HepG2 (cell line): ENCODE measurements at regions not wholly inside any gene's neighbourhood (a gene's known extent, or its start where the extent isn't known, plus 50 kb on each side); places are given as distances from the start of the nearest gene placed in this dataset.

Experiments
- ATAC-seq: fragments of 200-7000 bp; cut with Tn5 transposase; 3 replicates; pipeline ENCODE4 v1.9.1; 2020; ENCODE audit warnings: mild to moderate bottlenecking, moderate library complexity
- BruUV-seq: library from RNA; stranded (reverse); fragments of 400-500 nt; replicated peaks from 2 replicates; lab custom pipeline; 2021; lab: Mats Ljungman, UMichigan
- CTCF ChIA-PET: fragments of 300-600 bp; formaldehyde crosslinking; extraction: SDS; loops from one replicate; lab custom pipeline; 2021; ENCODE audit warnings: low total read pairs, inconsistent platforms, low intra/inter-chr PET ratio; lab: Yijun Ruan, JAX
- POLR2A ChIA-PET: fragments of 350-600 bp; sonication (Branson Sonifier 250); formaldehyde crosslinking; loops from one replicate; lab custom pipeline; 2020; ENCODE audit warnings: antibody characterized with exemption, inconsistent platforms; lab: Yijun Ruan, JAX
- DNase-seq: peaks from one replicate; pipeline ENCODE4 v3.0.0-alpha.2; 2015; ENCODE audit warnings: low spot score
- FAIRE-seq: peaks from 3 replicates; lab custom pipeline; 2011; peaks lifted over from hg19 to GRCh38; lab: Jason Lieb, UNC
- H2AFZ ChIP-seq: one replicate; pipeline ENCODE4 v1.6.1; 2011; ENCODE audit warnings: low read length, inconsistent platforms
- H3K27ac ChIP-seq: fragments of 300-600 bp; 3 replicates; pipeline ENCODE4 v1.8.0; 2011; ENCODE audit warnings: mixed run types, mild to moderate bottlenecking, mixed read lengths, low read length, inconsistent platforms; ENCODE audit not compliant: insufficient read depth; ENCODE audit errors: extremely low read length
- H3K27me3 ChIP-seq, 2 experiments: fragments of 200-600 bp in 1 of 2; 2 replicates in 1 of 2; 3 replicates in 1 of 2; pipeline versions ENCODE4 v1.6.0 to v1.8.0; 2011; ENCODE audit warnings: low read length in 2 of 2, mild to moderate bottlenecking in 2 of 2, moderate library complexity in 2 of 2, inconsistent platforms in 1 of 2; ENCODE audit not compliant: insufficient read depth in 2 of 2, control insufficient read depth in 1 of 2
- H3K36me3 ChIP-seq, 2 experiments: fragments of 200-600 bp in 1 of 2; replicated peaks in 1 of 2; 2 replicates in 1 of 2; 3 replicates in 1 of 2; pipeline versions ENCODE4 v1.5.1 to v1.8.0; 2011; ENCODE audit warnings: low read length in 2 of 2, inconsistent platforms in 1 of 2; ENCODE audit not compliant: insufficient read depth in 2 of 2, control insufficient read depth in 1 of 2
- H3K4me1 ChIP-seq: 2 replicates; pipeline ENCODE4 v1.5.1; 2012; ENCODE audit warnings: low read length, inconsistent platforms; ENCODE audit not compliant: insufficient read depth
- H3K4me2 ChIP-seq: 2 replicates; pipeline ENCODE4 v1.6.0; 2011; ENCODE audit warnings: low read depth, low read length, inconsistent platforms
- H3K4me3 ChIP-seq, 3 experiments: fragments of 200-600 bp in 1 of 3; sonication (generic), shearing (Covaris generic) in 1 of 3; replicated peaks in 1 of 3; 2 replicates each; pipeline ENCODE4 v1.5.1; 2011 to 2016; ENCODE audit warnings: low read length in 3 of 3, inconsistent platforms in 2 of 3, low read depth in 2 of 3, mild to moderate bottlenecking in 2 of 3, control low read depth in 1 of 3, mixed read lengths in 1 of 3; ENCODE audit not compliant: insufficient read depth in 1 of 3
- H3K79me2 ChIP-seq: one replicate; pipeline ENCODE4 v1.6.1; 2011; ENCODE audit warnings: low read length, inconsistent platforms; ENCODE audit not compliant: insufficient read depth
- H3K9ac ChIP-seq: 2 replicates; pipeline ENCODE4 v1.6.0; 2011; ENCODE audit warnings: mild to moderate bottlenecking, low read depth, low read length, inconsistent platforms; ENCODE audit not compliant: insufficient read depth
- H3K9me3 ChIP-seq: 2 replicates; pipeline ENCODE4 v1.5.1; 2012; ENCODE audit warnings: mild to moderate bottlenecking, low read length
- H4K20me1 ChIP-seq: 2 replicates; pipeline ENCODE4 v1.6.0; 2011; ENCODE audit warnings: inconsistent platforms, mild to moderate bottlenecking, low read length, moderate library complexity; ENCODE audit not compliant: insufficient read depth
- CBX1 ChIP-seq: IDR thresholded peaks from one replicate; pipeline ENCODE4 v1.6.1; 2016; ENCODE audit warnings: antibody characterized with exemption, low read depth
- NR2F2 ChIP-seq: IDR thresholded peaks from 2 replicates; pipeline ENCODE4 v1.6.1; 2012; ENCODE audit warnings: low read depth, inconsistent platforms, borderline replicate concordance
- SIX1 ChIP-seq: sonication (generic); formaldehyde crosslinking; IDR thresholded peaks from 2 replicates; pipeline ENCODE4 v1.4.0; 2020; ENCODE audit warnings: missing genetic modification reagents, borderline replicate concordance
- SOX13 ChIP-seq, 3 experiments: fragments of 450-650 bp in 1 of 3; sonication (generic) in 1 of 3; formaldehyde crosslinking in 1 of 3; IDR thresholded peaks in 2 of 3; conservative IDR thresholded peaks in 1 of 3; 2 replicates each; pipeline versions ENCODE4 v1.5.0 to v1.6.1; 2016 to 2020; ENCODE audit warnings: antibody characterized with exemption in 1 of 3, mild to moderate bottlenecking in 1 of 3, missing compliant biosample characterization in 1 of 3, missing genetic modification reagents in 1 of 3, moderate library complexity in 1 of 3
- YEATS2 ChIP-seq: sonication (generic); formaldehyde crosslinking; IDR thresholded peaks from 2 replicates; pipeline ENCODE4 v1.4.0; 2020; ENCODE audit warnings: missing genetic modification reagents, borderline replicate concordance
- ZC3H13 ChIP-seq: sonication (generic); formaldehyde crosslinking; IDR thresholded peaks from 2 replicates; pipeline ENCODE4 v1.8.1; 2023; ENCODE audit warnings: mild to moderate bottlenecking, missing genetic modification reagents, moderate library complexity
- ZFP90 ChIP-seq: sonication (generic); formaldehyde crosslinking; IDR thresholded peaks from 2 replicates; pipeline ENCODE4 v1.8.0; 2022; ENCODE audit warnings: missing genetic modification reagents, mild to moderate bottlenecking, inconsistent platforms, borderline replicate concordance
- ZNF225 ChIP-seq: sonication (generic); formaldehyde crosslinking; IDR thresholded peaks from 2 replicates; pipeline ENCODE4 v1.4.0; 2020; ENCODE audit warnings: mild to moderate bottlenecking, missing genetic modification reagents
- ZNF296 ChIP-seq: sonication (generic); formaldehyde crosslinking; conservative IDR thresholded peaks from 2 replicates; pipeline ENCODE4 v1.5.0; 2020; ENCODE audit warnings: mild to moderate bottlenecking, missing genetic modification reagents
- ZNF543 ChIP-seq: sonication (generic); formaldehyde crosslinking; IDR thresholded peaks from 2 replicates; pipeline ENCODE4 v1.4.0; 2020; ENCODE audit warnings: mild to moderate bottlenecking, missing genetic modification reagents
- WGBS: methylation state at CpG from one replicate; pipeline ENCODE4 v1.1.6; 2017; ENCODE audit warnings: low lambda C conversion rate; 5-methylcytosine and 5-hydroxymethylcytosine counted together
- in situ Hi-C: cut with HindIII; loops from 2 replicates; pipeline ENCODE4 v1.10.0; 2017; ENCODE audit warnings: low pct_unique_long_range_greater_than_20kb; ENCODE audit not compliant: extremely low pct_ligation_motif_present
- intact Hi-C: fragments of 100-400 bp; cut with micrococcal nuclease; formaldehyde crosslinking; loops from one replicate; pipeline ENCODE4 v1.10.0; 2022; ENCODE audit not compliant: unreplicated experiment
- TF ChIP-seq, protein P1 (sequence below): sonication (generic); formaldehyde crosslinking; IDR thresholded peaks from 2 replicates; pipeline ENCODE4 v1.5.1; 2020; ENCODE audit warnings: mild to moderate bottlenecking, missing genetic modification reagents, borderline replicate concordance
- TF ChIP-seq, protein P2 (sequence below): sonication (generic); formaldehyde crosslinking; IDR thresholded peaks from 2 replicates; pipeline ENCODE4 v1.4.0; 2020; ENCODE audit warnings: mild to moderate bottlenecking, low read depth, missing genetic modification reagents

DNA sequence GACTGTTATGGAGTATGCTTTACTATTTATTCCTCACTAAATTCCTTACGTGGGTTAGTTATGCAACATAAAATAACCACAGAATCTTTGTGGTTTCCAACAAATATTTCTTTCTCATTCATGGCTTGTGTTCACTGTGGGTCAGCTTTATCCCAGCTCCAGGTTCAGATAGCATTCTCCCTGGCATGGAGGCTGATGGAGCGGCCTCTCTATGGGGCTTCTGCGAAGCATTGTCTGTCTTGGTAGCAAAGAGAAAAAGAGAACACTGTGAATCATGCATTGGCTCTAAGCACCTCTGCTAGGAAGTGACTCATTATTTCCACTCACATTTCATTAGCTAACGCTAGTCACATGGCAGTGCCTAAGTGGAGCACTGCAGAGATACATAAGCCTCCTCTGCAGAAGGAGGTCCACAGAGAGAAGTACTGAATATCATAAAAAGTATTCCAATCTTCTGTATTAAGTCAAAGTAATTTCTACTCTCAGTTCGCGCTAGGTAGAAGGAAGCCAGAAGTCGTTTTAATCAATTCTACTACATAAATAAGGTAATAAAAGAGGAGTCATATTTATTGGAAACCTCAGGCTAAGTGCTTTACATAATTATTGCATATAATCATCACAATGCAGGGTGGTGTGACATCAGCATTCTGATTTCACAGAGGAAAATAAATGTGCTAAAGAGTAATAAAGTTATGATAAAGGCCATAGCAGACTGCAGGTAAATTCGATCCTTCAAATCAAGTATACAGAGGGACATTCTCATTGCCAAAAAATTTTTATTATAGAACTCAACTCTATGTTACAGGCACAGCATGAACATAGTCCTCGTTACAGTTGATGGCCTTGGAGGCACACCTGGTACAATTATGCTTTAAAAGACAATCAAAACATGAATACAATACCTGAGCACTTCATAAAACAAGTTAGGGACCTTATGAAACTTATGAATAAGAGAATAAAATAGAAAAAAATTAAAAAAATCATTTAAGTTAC, 531.1 kb downstream of the CETN3 start:
- BruUV-seq, result no TSS peak
- no peaks in the 10 kb centered on the region for H3K4me1 ChIP-seq
- H3K4me3 ChIP-seq, result no peak overlapping the region
- intact Hi-C loops (no loop called here), in situ Hi-C loops (no loop called here)
- H4K20me1 ChIP-seq, result no peaks in the 10 kb centered on the region
- DNase-seq, result peak; percentile 6
- CTCF ChIA-PET, result no interaction called here
- 4% methylated on average over 9 of the region's 9 CpGs for WGBS
- ATAC-seq, result no peak
- no peaks in the 10 kb centered on the region for H3K79me2 ChIP-seq
- H3K9me3 ChIP-seq, result peaks cover 8% of the 10 kb centered on the region; the same call in 1 of the 2 replicates
- H2AFZ ChIP-seq, result no peak overlapping the region
- POLR2A ChIA-PET, result no interaction called here
- H3K9ac ChIP-seq, result no peak overlapping the region
- no peaks in the 10 kb centered on the region for H3K36me3 ChIP-seq
- TF ChIP-seq, protein P1, sequence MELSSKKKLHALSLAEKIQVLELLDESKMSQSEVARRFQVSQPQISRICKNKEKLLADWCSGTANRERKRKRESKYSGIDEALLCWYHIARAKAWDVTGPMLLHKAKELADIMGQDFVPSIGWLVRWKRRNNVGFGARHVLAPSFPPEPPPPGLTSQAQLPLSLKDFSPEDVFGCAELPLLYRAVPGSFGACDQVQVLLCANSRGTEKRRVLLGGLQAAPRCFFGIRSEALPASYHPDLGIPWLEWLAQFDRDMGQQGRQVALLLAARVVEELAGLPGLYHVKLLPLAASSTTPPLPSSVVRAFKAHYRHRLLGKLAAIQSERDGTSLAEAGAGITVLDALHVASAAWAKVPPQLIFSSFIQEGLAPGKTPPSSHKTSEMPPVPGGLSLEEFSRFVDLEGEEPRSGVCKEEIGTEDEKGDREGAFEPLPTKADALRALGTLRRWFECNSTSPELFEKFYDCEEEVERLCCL (CRISPR knock-in tag), result no peak
- TF ChIP-seq NR2F2 (no peak), ZC3H13 (CRISPR knock-in tag) (no peak), SIX1 (CRISPR knock-in tag) (no peak), CBX1 (no peak), ZNF543 (CRISPR knock-in tag) (no peak), ZNF296 (CRISPR knock-in tag) (no peak), YEATS2 (no peak), SOX13 (IDR thresholded peaks at IDR 0.05) (no peak), SOX13 (CRISPR knock-in tag; conservative IDR thresholded peaks at IDR 0.05 in 1 of 2, IDR thresholded peaks at IDR 0.05 in 1 of 2) (no peak), ZNF225 (no peak), ZFP90 (CRISPR knock-in tag) (no peak)
- TF ChIP-seq, protein P2, sequence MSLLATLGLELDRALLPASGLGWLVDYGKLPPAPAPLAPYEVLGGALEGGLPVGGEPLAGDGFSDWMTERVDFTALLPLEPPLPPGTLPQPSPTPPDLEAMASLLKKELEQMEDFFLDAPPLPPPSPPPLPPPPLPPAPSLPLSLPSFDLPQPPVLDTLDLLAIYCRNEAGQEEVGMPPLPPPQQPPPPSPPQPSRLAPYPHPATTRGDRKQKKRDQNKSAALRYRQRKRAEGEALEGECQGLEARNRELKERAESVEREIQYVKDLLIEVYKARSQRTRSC (CRISPR knock-in tag), result no peak
- H3K27ac ChIP-seq, result no peak overlapping the region
- H3K4me2 ChIP-seq, result no peak overlapping the region
- no peak for FAIRE-seq
- no peaks in the 10 kb centered on the region for H3K27me3 ChIP-seq
